GM19372 (cell line): ENCODE measurements at regions not wholly inside any gene's neighbourhood (a gene's known extent, or its start where the extent isn't known, plus 50 kb on each side); places are given as distances from the start of the nearest gene placed in this dataset.
A peak's percentile ranks its signal among the peaks of the same experiment; 100 is the strongest.
"Not testable (repeated sequence)": the region's sequence is repeated elsewhere in the genome, so short reads cannot be mapped to it uniquely, and the experiment has no call there.

Source experiments
- ATAC-seq: cut with Tn5 transposase; IDR thresholded peaks from one replicate; pipeline ENCODE4 v1.9.1; 2021; ENCODE audit warnings: mild to moderate bottlenecking, low read depth, moderate library complexity; ENCODE audit not compliant: unreplicated experiment

- ATAC-seq: no peak
Measured at GRCh38 chr18:60020107-60020925, 120.5 kb downstream of the PMAIP1 start.

- no peak for ATAC-seq
Measured at GRCh38 chr18:60019463-60019840, 119.7 kb downstream of the PMAIP1 start.

- no peak for ATAC-seq
Measured at GRCh38 chr18:60018618-60019462, 119.0 kb downstream of the PMAIP1 start.

GRCh38 chr18:60018134-60018533 lies 118.3 kb downstream of the PMAIP1 start:
- ATAC-seq: not testable (repeated sequence)

- ATAC-seq: no peak
Measured at GRCh38 chr18:60017371-60017770, 117.6 kb downstream of the PMAIP1 start.

GRCh38 chr18:60015826-60016225 lies 116.0 kb downstream of the PMAIP1 start:
- ATAC-seq: not testable (repeated sequence)

- not testable (repeated sequence) for ATAC-seq
Measured at GRCh38 chr18:60013148-60013547, 113.4 kb downstream of the PMAIP1 start.

- no peak for ATAC-seq
Measured at GRCh38 chr18:60010984-60011383, 111.2 kb downstream of the PMAIP1 start.

GRCh38 chr18:60010513-60010912 lies 110.7 kb downstream of the PMAIP1 start:
- ATAC-seq: no peak

GRCh38 chr18:60007661-60008060 lies 107.9 kb downstream of the PMAIP1 start:
- ATAC-seq: no peak

- ATAC-seq: no peak
Measured at GRCh38 chr18:60003610-60004185, 103.9 kb downstream of the PMAIP1 start.

GRCh38 chr18:59996370-59996966 lies 96.7 kb downstream of the PMAIP1 start:
- no peak for ATAC-seq

GRCh38 chr18:59994357-59994756 lies 94.6 kb downstream of the PMAIP1 start:
- no peak for ATAC-seq

- ATAC-seq: no peak
Measured at GRCh38 chr18:59993560-59993959, 93.8 kb downstream of the PMAIP1 start.

- ATAC-seq: no peak
Measured at GRCh38 chr18:59990121-59990823, 90.5 kb downstream of the PMAIP1 start.

GRCh38 chr18:59988098-59988706 lies 88.4 kb downstream of the PMAIP1 start:
- ATAC-seq: peak; percentile 70

- no peak for ATAC-seq
Measured at GRCh38 chr18:59987102-59987501, 87.3 kb downstream of the PMAIP1 start.

GRCh38 chr18:59986139-59986538 lies 86.3 kb downstream of the PMAIP1 start:
- ATAC-seq: no peak

GRCh38 chr18:59985289-59985688 lies 85.5 kb downstream of the PMAIP1 start:
- no peak for ATAC-seq

GRCh38 chr18:59983506-59983905 lies 83.7 kb downstream of the PMAIP1 start:
- ATAC-seq: no peak
